Parathyroid adenoma (tissue), 2 donors: ENCODE measurements at regions not wholly inside any gene's neighbourhood (a gene's known extent, or its start where the extent isn't known, plus 50 kb on each side); places are given as distances from the start of the nearest gene placed in this dataset.

Experiments used
- H2AFZ ChIP-seq: fragments of 300-600 bp; sonication (generic); one replicate; pipeline ENCODE4 v1.7.0; 2017; ENCODE audit warnings: antibody characterized with exemption, mild to moderate bottlenecking
- H3K27ac ChIP-seq: fragments of 300-600 bp; sonication (generic); one replicate; pipeline ENCODE4 v1.7.0; 2017
- H3K27me3 ChIP-seq: fragments of 300-600 bp; sonication (generic); one replicate; pipeline ENCODE4 v1.7.0; 2017; ENCODE audit warnings: low read length; ENCODE audit not compliant: control insufficient read depth, insufficient read depth
- H3K36me3 ChIP-seq: fragments of 300-600 bp; sonication (generic); one replicate; pipeline ENCODE4 v1.7.0; 2017; ENCODE audit warnings: low read length; ENCODE audit not compliant: control insufficient read depth, insufficient read depth
- H3K4me1 ChIP-seq: fragments of 300-600 bp; sonication (generic); one replicate; pipeline ENCODE4 v1.7.0; 2017; ENCODE audit warnings: control low read depth
- H3K4me2 ChIP-seq: fragments of 300-600 bp; sonication (generic); one replicate; pipeline ENCODE4 v1.7.0; 2017; ENCODE audit warnings: low read length
- H3K4me3 ChIP-seq: fragments of 300-600 bp; sonication (generic); one replicate; pipeline ENCODE4 v1.7.0; 2017; ENCODE audit warnings: low read depth, low read length
- H3K79me2 ChIP-seq: fragments of 300-600 bp; sonication (generic); one replicate; pipeline ENCODE4 v1.7.0; 2017; ENCODE audit warnings: control low read depth
- H3K9ac ChIP-seq: fragments of 300-600 bp; sonication (generic); one replicate; pipeline ENCODE4 v1.7.0; 2017; ENCODE audit warnings: mild to moderate bottlenecking
- H3K9me3 ChIP-seq: fragments of 300-600 bp; sonication (generic); one replicate; pipeline ENCODE4 v1.7.0; 2017; ENCODE audit warnings: low read length; ENCODE audit not compliant: control insufficient read depth
- TF ChIP-seq, protein P1 (sequence below): fragments of 300-600 bp; sonication (generic); IDR thresholded peaks from one replicate; pipeline ENCODE4 v1.7.0; 2017; ENCODE audit warnings: antibody characterized with exemption, mild to moderate bottlenecking
- donor health status: primary hyperparathyroidism.

DNA sequence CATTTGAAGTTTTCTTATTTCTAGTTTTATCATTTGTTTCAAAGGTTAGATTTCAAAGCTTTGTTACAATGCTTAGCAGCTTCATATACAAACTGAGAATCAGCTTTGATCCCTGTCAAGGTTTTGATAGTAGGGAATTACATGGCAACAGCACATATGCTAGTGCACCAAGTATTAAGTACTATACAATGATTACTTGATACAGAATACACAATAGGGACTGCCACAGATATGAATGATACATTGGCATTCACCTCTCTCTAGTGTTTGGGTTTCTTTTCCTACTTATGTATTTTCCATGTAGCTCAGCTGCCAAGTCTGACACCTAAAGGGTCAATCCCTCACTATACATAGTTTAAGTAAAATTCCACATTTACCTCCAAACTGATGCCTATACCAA is 344.0 kb downstream of the FAT4 start:
- Histone ChIP-seq H3K9ac (no peak overlapping the region), H3K9me3 (no peaks in the 10 kb centered on the region), H3K27ac (no peak overlapping the region), H2AFZ (no peak overlapping the region), H3K4me3 (no peak overlapping the region), H3K79me2 (no peaks in the 10 kb centered on the region), H3K36me3 (no peaks in the 10 kb centered on the region), H3K4me1 (no peaks in the 10 kb centered on the region), H3K4me2 (no peak overlapping the region), H3K27me3 (no peaks in the 10 kb centered on the region)
- TF ChIP-seq, protein P1, sequence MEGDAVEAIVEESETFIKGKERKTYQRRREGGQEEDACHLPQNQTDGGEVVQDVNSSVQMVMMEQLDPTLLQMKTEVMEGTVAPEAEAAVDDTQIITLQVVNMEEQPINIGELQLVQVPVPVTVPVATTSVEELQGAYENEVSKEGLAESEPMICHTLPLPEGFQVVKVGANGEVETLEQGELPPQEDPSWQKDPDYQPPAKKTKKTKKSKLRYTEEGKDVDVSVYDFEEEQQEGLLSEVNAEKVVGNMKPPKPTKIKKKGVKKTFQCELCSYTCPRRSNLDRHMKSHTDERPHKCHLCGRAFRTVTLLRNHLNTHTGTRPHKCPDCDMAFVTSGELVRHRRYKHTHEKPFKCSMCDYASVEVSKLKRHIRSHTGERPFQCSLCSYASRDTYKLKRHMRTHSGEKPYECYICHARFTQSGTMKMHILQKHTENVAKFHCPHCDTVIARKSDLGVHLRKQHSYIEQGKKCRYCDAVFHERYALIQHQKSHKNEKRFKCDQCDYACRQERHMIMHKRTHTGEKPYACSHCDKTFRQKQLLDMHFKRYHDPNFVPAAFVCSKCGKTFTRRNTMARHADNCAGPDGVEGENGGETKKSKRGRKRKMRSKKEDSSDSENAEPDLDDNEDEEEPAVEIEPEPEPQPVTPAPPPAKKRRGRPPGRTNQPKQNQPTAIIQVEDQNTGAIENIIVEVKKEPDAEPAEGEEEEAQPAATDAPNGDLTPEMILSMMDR, result no peak

DNA sequence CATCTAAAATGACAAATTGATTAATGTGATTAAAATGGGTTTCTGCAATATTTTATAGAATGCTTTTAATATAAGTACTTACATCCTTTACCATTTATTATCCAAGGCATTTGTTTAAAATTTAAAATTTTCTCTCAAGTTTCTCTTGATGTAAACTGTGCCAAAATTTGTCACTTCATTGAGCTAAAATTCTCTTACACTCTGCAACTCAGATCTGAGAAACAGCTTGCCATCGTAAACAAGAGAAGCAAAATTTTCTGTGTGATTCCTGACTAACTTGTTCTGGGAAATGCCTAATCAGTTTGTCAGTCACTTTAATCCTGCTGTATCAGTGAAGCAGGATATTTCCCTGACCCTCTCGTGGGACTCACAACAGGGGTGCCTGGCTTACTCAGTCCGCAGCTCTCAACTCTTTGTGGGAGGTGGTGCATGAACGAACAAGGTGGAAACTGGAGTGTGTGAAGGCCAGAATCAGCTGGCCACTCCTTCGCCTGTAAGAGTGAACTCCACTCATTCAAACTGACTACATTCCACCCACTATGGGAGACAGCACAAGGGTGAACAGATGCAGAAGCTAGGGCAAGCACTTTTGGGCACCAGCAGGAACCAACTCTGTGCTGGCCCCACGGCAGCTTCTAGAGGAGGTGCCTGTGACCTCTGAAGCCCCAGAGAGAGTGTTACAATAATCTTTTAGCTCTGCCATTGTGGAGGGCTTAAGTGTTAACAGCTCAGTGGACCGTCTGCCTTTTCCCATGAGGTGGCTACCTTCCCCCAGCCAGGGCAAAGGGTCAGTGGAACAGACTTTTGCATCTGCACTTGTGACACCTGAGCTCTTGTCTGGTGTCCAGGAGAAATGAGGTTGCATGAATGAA is 349.4 kb downstream of the FAT4 start:
- Histone ChIP-seq H3K9ac (no peak overlapping the region), H2AFZ (no peak overlapping the region), H3K27me3 (no peaks in the 10 kb centered on the region), H3K9me3 (no peaks in the 10 kb centered on the region), H3K4me3 (no peak overlapping the region), H3K36me3 (no peaks in the 10 kb centered on the region), H3K79me2 (no peaks in the 10 kb centered on the region), H3K4me1 (no peaks in the 10 kb centered on the region), H3K4me2 (no peak overlapping the region), H3K27ac (no peak overlapping the region)
- TF ChIP-seq, protein P1, result no peak

DNA sequence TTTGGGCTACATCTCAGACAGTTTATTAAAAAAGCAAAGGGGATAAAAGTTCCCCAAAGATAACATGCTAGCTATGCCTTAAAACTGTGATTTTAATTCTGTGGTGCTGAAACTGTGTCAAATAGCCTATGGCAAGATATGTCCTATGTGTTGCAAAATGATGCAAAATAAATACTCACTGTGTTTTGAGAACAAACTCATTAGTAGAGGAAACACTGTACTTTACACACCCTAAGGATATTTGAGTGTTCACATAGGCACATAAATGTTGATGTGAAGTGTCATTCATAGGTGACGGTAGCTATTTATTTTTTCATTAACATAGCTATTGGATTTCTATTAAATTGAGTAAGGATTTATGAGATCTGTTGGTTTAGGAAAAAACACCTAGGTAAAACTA is 351.9 kb downstream of the FAT4 start:
- Histone ChIP-seq H3K9ac (no peak overlapping the region), H3K27me3 (no peaks in the 10 kb centered on the region), H3K4me2 (no peak overlapping the region), H3K36me3 (no peaks in the 10 kb centered on the region), H2AFZ (no peak overlapping the region), H3K4me1 (no peaks in the 10 kb centered on the region), H3K4me3 (no peak overlapping the region), H3K79me2 (no peaks in the 10 kb centered on the region), H3K9me3 (no peaks in the 10 kb centered on the region), H3K27ac (no peak overlapping the region)
- TF ChIP-seq, protein P1, result no peak

DNA sequence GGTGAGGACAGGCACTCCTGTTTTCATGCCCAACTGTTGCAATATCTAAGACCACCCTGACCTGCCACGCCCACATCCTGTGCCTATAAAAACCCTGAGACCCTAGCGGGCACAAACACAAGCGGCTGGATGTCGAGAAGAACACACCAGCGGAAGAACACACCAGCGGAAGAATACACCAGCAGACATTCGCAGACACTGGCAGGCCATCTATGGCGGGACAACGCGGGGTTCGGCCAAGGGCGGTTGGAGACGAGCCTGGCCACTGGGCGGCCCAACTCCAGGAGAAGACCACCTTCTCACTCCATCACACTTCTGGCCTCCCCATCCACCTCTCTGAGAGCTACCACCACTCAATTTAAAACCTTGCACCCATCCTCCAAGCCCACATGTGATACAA is 361.4 kb downstream of the FAT4 start:
- Histone ChIP-seq H3K27ac (no peak overlapping the region), H3K9ac (no peak overlapping the region), H3K36me3 (no peaks in the 10 kb centered on the region), H3K27me3 (no peaks in the 10 kb centered on the region), H3K79me2 (no peaks in the 10 kb centered on the region), H2AFZ (no peak overlapping the region), H3K4me2 (no peak overlapping the region), H3K4me3 (no peak overlapping the region), H3K9me3 (no peaks in the 10 kb centered on the region), H3K4me1 (no peaks in the 10 kb centered on the region)
- TF ChIP-seq, protein P1, result no peak

DNA sequence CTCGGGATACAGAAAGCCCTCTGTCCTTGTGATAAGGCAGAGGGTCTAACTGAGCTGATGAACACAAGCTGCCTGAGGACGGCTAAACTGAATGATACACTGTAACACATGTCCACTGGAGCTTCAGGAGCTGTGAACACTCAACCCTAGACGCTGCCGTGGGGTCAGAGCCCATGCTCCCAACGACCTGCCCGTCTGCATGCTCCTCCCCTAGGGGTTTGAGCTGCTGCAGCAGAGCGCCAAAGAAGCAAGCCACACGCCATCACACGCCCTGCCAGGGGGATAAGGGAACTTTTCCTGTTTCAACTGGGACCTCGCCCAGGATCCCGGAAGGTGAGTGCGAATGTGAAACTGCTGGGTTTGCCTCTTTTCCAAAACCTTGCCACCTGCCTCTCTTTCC is 361.8 kb downstream of the FAT4 start:
- no peaks in the 10 kb centered on the region for H3K36me3 ChIP-seq
- H3K27ac ChIP-seq, result no peak overlapping the region
- H2AFZ ChIP-seq, result no peak overlapping the region
- H3K79me2 ChIP-seq, result no peaks in the 10 kb centered on the region
- TF ChIP-seq, protein P1, result no peak
- H3K4me3 ChIP-seq, result no peak overlapping the region
- H3K9me3 ChIP-seq, result no peaks in the 10 kb centered on the region
- no peak overlapping the region for H3K9ac ChIP-seq
- peaks cover 2% of the 10 kb centered on the region for H3K4me1 ChIP-seq
- H3K27me3 ChIP-seq, result no peaks in the 10 kb centered on the region
- no peak overlapping the region for H3K4me2 ChIP-seq
